PC-3 (cell line): ENCODE measurements at regions not wholly inside any gene's neighbourhood (a gene's known extent, or its start where the extent isn't known, plus 50 kb on each side); places are given as distances from the start of the nearest gene placed in this dataset.

Experiments
- ATAC-seq: fragments of 200-7000 bp; cut with Tn5 transposase; 2 replicates; pipeline ENCODE4 v1.9.1; 2020; ENCODE audit warnings: mild to moderate bottlenecking, moderate library complexity
- BruUV-seq: library from RNA; stranded (reverse); fragments of 400-500 nt; replicated peaks from 2 replicates; lab custom pipeline; 2021; lab: Mats Ljungman, UMichigan
- CTCF ChIA-PET: fragments of 300-600 bp; sonication (Branson Sonifier 250); formaldehyde crosslinking; loops from one replicate; lab custom pipeline; 2022; ENCODE audit warnings: antibody characterized with exemption; lab: Charles Lee
- POLR2A ChIA-PET: fragments of 300-600 bp; sonication (Branson Sonifier 250); formaldehyde crosslinking; loops from one replicate; lab custom pipeline; 2022; ENCODE audit warnings: antibody characterized with exemption; ENCODE audit not compliant: unreplicated experiment; lab: Charles Lee
- DNase-seq: peaks from one replicate; pipeline ENCODE4 v3.0.0-alpha.2; 2015
- H2AFZ ChIP-seq: fragments of 300-600 bp; sonication (generic); 2 replicates; pipeline ENCODE4 v1.6.0; 2016; ENCODE audit warnings: antibody characterized with exemption, low read length
- H3F3A ChIP-seq: fragments of 300-600 bp; sonication (generic); one replicate; pipeline ENCODE4 v1.6.0; 2017; ENCODE audit warnings: antibody characterized with exemption, low read length, control low read depth, mild to moderate bottlenecking; ENCODE audit not compliant: unreplicated experiment
- H3K27ac ChIP-seq: fragments of 300-600 bp; sonication (generic); 2 replicates; pipeline ENCODE4 v1.5.1; 2016; ENCODE audit warnings: mild to moderate bottlenecking, low read length
- H3K27me3 ChIP-seq: fragments of 300-600 bp; sonication (generic); 2 replicates; pipeline ENCODE4 v1.6.1; 2016; ENCODE audit warnings: low read length, mixed read lengths
- H3K36me3 ChIP-seq: fragments of 300-600 bp; sonication (generic); 2 replicates; pipeline ENCODE4 v1.6.1; 2016; ENCODE audit warnings: low read depth, mixed run types, low read length, mixed read lengths
- H3K4me1 ChIP-seq: fragments of 300-600 bp; sonication (generic); 2 replicates; pipeline ENCODE4 v1.5.1; 2016; ENCODE audit warnings: low read length; ENCODE audit not compliant: insufficient read depth
- H3K4me2 ChIP-seq: fragments of 300-600 bp; sonication (generic); 2 replicates; pipeline ENCODE4 v1.6.0; 2016; ENCODE audit warnings: low read length
- H3K4me3 ChIP-seq: fragments of 300-600 bp; sonication (generic); 2 replicates; pipeline ENCODE4 v1.5.1; 2016; ENCODE audit warnings: mild to moderate bottlenecking, low read length, mixed read lengths
- H3K79me2 ChIP-seq: fragments of 300-600 bp; sonication (generic); 2 replicates; pipeline ENCODE4 v1.6.1; 2017; ENCODE audit warnings: low read length, mixed read lengths
- H3K9ac ChIP-seq: fragments of 300-600 bp; sonication (generic); 2 replicates; pipeline ENCODE4 v1.6.0; 2016; ENCODE audit warnings: mild to moderate bottlenecking, low read length
- H3K9me2 ChIP-seq: fragments of 300-600 bp; sonication (generic); replicated peaks from 2 replicates; pipeline ENCODE4 v1.6.1; 2016; ENCODE audit warnings: mixed run types, low read length, mixed read lengths
- H3K9me3 ChIP-seq: fragments of 300-600 bp; sonication (generic); 2 replicates; pipeline ENCODE4 v1.6.1; 2016; ENCODE audit warnings: low read length, mixed read lengths
- H4K20me1 ChIP-seq: fragments of 300-600 bp; sonication (generic); 2 replicates; pipeline ENCODE4 v1.6.1; 2016; ENCODE audit warnings: low read length, mixed read lengths
- CTCF ChIP-seq: fragments of 300-600 bp; sonication (generic); conservative IDR thresholded peaks from 2 replicates; pipeline ENCODE4 v1.5.1; 2017; ENCODE audit warnings: antibody characterized with exemption, low read depth, mild to moderate bottlenecking, low read length
- EZH2 ChIP-seq: fragments of 300-600 bp; sonication (generic); IDR thresholded peaks from one replicate; pipeline ENCODE4 v1.6.1; 2017; ENCODE audit warnings: antibody characterized with exemption, mild to moderate bottlenecking, low read length; ENCODE audit not compliant: unreplicated experiment
- EZH2phosphoT487 ChIP-seq: fragments of 300-600 bp; sonication (generic); IDR thresholded peaks from 2 replicates; pipeline ENCODE4 v1.6.1; 2018; ENCODE audit warnings: mild to moderate bottlenecking, antibody characterized with exemption, low read length, borderline replicate concordance
- intact Hi-C: fragments of 100-400 bp; cut with micrococcal nuclease; formaldehyde crosslinking; loops from 2 replicates; pipeline ENCODE4 v1.9.0; 2023

DNA sequence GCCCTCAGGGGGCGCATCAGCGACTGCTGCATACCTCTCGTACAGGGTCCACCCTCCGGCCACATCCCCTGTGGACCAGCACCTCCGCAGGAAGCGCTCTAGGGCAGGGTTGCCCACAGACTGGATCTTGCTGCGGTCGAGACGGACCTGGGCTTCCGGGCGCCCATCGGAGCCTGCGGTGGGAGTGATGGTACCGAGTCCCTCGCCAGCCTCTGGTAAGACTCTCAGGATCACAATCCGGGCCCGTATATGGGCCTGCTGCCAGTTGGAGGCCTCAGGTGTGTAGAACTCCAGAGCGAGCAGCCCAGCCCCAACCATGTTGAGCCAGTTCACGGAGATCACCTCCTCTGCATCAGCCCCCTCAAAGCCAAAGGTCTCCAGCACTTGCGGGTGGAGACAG, 323.0 kb downstream of the ANXA1 start:
- CTCF ChIA-PET: no interaction called here
- ATAC-seq (no peak), DNase-seq (no peak)
- no peaks in the 10 kb centered on the region for H4K20me1 ChIP-seq
- TF ChIP-seq EZH2: no peak
- TF ChIP-seq CTCF: no peak
- no peak for TF ChIP-seq EZH2phosphoT487
- H3F3A ChIP-seq: no peaks in the 10 kb centered on the region
- BruUV-seq: no TSS peak
- H3K27ac ChIP-seq: no peak overlapping the region
- H3K4me2 ChIP-seq: no peak overlapping the region
- H3K4me3 ChIP-seq: no peak overlapping the region
- H2AFZ ChIP-seq: no peak overlapping the region
- H3K9ac ChIP-seq: no peak overlapping the region
- no peaks in the 10 kb centered on the region for H3K9me3 ChIP-seq
- intact Hi-C loops: no loop called here
- no peaks in the 10 kb centered on the region for H3K9me2 ChIP-seq
- H3K4me1 ChIP-seq: no peaks in the 10 kb centered on the region
- POLR2A ChIA-PET: no interaction called here
- H3K27me3 ChIP-seq: no peaks in the 10 kb centered on the region
- no peaks in the 10 kb centered on the region for H3K79me2 ChIP-seq
- H3K36me3 ChIP-seq: no peaks in the 10 kb centered on the region

DNA sequence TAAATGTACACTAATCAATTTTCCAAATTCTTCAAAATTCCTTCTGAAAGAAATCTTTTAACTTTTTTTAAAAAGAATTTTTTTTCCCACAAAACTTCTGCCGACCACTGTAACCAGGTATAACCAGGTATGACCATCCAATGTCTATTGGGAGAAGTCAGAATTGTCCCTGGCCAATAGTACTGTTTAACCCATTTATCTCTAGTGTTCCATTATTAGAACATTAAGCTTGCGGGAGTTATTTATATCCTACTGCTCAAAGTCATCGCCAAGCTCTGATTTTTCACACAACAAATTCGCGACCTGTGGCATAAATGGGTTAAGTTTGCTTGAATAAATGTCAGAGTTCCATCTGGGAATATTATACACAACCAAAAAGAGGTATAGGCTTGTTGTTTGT, 343.2 kb downstream of the ANXA1 start:
- intact Hi-C loops: no loop called here
- Histone ChIP-seq H3K4me3 (no peak overlapping the region), H3K9me3 (no peaks in the 10 kb centered on the region), H3K4me1 (no peaks in the 10 kb centered on the region), H3K9ac (no peak overlapping the region), H4K20me1 (no peaks in the 10 kb centered on the region), H3K4me2 (no peak overlapping the region), H3K9me2 (no peaks in the 10 kb centered on the region), H3K79me2 (no peaks in the 10 kb centered on the region), H3K36me3 (no peaks in the 10 kb centered on the region), H3K27me3 (no peaks in the 10 kb centered on the region), H2AFZ (no peak overlapping the region), H3F3A (no peaks in the 10 kb centered on the region), H3K27ac (no peak overlapping the region)
- BruUV-seq: no TSS peak
- no peak for TF ChIP-seq CTCF
- TF ChIP-seq EZH2: no peak
- no peak for TF ChIP-seq EZH2phosphoT487
- ChIA-PET CTCF (no interaction called here), POLR2A (no interaction called here)
- ATAC-seq (no peak), DNase-seq (no peak)

GRCh38 chr9:73497796-73498195, 346.1 kb downstream of the ANXA1 start:
- H3K27ac ChIP-seq: no peak overlapping the region
- no peaks in the 10 kb centered on the region for H3F3A ChIP-seq
- H3K79me2 ChIP-seq: no peaks in the 10 kb centered on the region
- H4K20me1 ChIP-seq: no peaks in the 10 kb centered on the region
- ATAC-seq (no peak), DNase-seq (no peak)
- intact Hi-C loops: no loop called here
- BruUV-seq: no TSS peak
- no peaks in the 10 kb centered on the region for H3K36me3 ChIP-seq
- no peak overlapping the region for H3K4me3 ChIP-seq
- no peaks in the 10 kb centered on the region for H3K9me3 ChIP-seq
- no peak overlapping the region for H2AFZ ChIP-seq
- no peak overlapping the region for H3K9ac ChIP-seq
- H3K9me2 ChIP-seq: no peaks in the 10 kb centered on the region
- H3K4me1 ChIP-seq: no peaks in the 10 kb centered on the region
- TF ChIP-seq EZH2: no peak
- TF ChIP-seq EZH2phosphoT487: no peak
- TF ChIP-seq CTCF: no peak
- H3K27me3 ChIP-seq: no peaks in the 10 kb centered on the region
- H3K4me2 ChIP-seq: no peak overlapping the region
- ChIA-PET CTCF (no interaction called here), POLR2A (no interaction called here)
